ENCODE measurements at regions not wholly inside any gene's neighbourhood (a gene's known extent, or its start where the extent isn't known, plus 50 kb on each side); places are given as distances from the start of the nearest gene placed in this dataset.

GRCh38 chr2:16446706-16447105 is 218.9 kb downstream of the CYRIA start:
- TF ChIP-seq POLR2A (IDR thresholded peaks at IDR 0.05): no peak
- TF ChIP-seq, protein P1, sequence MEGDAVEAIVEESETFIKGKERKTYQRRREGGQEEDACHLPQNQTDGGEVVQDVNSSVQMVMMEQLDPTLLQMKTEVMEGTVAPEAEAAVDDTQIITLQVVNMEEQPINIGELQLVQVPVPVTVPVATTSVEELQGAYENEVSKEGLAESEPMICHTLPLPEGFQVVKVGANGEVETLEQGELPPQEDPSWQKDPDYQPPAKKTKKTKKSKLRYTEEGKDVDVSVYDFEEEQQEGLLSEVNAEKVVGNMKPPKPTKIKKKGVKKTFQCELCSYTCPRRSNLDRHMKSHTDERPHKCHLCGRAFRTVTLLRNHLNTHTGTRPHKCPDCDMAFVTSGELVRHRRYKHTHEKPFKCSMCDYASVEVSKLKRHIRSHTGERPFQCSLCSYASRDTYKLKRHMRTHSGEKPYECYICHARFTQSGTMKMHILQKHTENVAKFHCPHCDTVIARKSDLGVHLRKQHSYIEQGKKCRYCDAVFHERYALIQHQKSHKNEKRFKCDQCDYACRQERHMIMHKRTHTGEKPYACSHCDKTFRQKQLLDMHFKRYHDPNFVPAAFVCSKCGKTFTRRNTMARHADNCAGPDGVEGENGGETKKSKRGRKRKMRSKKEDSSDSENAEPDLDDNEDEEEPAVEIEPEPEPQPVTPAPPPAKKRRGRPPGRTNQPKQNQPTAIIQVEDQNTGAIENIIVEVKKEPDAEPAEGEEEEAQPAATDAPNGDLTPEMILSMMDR (IDR thresholded peaks at IDR 0.05): no peak
